ENCODE measurements at regions not wholly inside any gene's neighbourhood (a gene's known extent, or its start where the extent isn't known, plus 50 kb on each side); places are given as distances from the start of the nearest gene placed in this dataset.

DNA sequence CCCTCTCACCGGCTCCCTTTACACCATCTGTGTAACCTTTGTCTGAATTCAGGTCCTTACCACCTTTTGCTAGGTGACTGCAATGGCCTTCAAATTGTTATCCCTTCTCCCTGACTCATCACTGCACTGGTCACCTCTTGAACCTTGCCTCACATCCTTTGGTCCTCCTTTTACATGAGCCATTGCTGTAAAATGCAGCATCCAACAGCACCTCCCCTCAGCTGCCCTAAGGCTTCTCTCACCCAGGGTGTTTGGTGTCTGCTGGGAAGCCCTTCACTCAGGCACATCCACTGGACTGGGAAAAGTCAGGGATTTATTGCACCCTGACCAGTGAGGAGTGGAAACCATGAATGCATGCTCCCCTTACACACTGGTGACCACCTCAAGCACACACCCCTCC lies 192.5 kb upstream of the GATB start:
- TF ChIP-seq CTCF (IDR thresholded peaks at IDR 0.05) = no peak
- TF ChIP-seq EZH2 (IDR thresholded peaks at IDR 0.05) = no peak
- no peak for TF ChIP-seq EZH2phosphoT487 (IDR thresholded peaks at IDR 0.05)
